ENCODE measurements at regions not wholly inside any gene's neighbourhood (a gene's known extent, or its start where the extent isn't known, plus 50 kb on each side); places are given as distances from the start of the nearest gene placed in this dataset.

- WGBS, result 70% methylated on average over 1 of the region's 1 CpG
- Histone ChIP-seq H3K27ac (ENCODE audit: low read length) (no peak overlapping the region), H3K27me3 (ENCODE audit: control insufficient read depth, insufficient read depth) (no peaks in the 10 kb centered on the region), H3K4me3 (ENCODE audit: low read length) (no peak overlapping the region), H3K4me1 (ENCODE audit: control insufficient read depth, insufficient read depth, low read length) (no peaks in the 10 kb centered on the region), H3K9me3 (ENCODE audit: control insufficient read depth, low read length) (no peaks in the 10 kb centered on the region)
- ATAC-seq (no peak), DNase-seq (no peak)
- intact Hi-C loops (cut with DNase I), result no loop called here
These were observed 74.5 kb upstream of the RFX8 start for GRCh38 chr2:101549371-101549770.

DNA sequence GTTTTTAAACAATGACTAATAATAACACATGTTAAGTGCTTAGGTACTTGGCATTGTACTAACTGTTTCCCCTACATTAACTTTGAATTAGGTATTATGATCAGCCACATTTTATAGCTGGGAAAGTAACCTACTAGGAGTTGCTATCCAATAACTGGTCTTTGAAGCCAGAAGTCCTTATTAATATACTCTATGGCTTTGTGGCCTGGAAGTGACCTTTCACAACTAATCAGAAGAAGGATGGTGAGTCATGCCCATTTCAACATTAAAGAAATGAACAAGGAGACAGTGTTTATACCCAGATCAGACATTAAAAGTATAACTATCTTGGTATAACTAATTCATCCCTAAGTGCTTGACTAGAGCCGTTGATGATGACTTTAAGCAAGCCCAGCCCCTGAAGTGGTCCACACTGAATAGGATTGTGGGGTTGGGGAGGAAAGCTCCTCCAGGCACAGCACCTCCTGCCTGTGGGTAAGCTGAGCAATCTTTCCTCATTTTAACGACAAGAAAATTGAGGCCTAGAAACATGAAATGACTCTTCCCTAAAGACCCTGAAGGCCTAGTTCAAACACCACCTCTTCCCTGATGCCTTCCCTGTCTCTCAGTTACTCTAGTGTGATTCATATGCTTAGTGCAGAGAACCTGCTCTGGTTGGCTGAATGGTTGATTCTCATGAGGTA lies 71.6 kb upstream of the RFX8 start:
- 87% methylated on average over 2 of the region's 2 CpGs for WGBS

DNA sequence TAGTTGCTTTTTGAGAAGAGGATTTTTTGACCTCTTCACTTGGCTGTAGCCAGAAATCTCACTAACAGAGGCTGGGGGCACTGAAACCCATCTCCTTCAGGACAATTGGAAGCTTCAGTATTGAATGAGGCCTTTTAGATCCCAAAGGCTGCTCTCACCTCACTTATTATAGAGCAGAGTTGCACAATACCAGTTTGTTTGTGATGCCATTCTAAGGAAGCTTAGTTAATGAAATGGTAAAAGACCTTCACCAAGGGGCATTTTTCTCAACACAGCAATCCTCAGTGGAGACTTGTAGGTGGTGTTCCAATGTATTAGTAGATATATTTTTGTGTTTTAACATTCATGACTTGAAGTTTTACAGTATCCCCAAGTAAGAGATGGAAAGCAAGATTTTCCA lies 71.0 kb upstream of the RFX8 start:
- Histone ChIP-seq H3K27me3 (ENCODE audit: control insufficient read depth, insufficient read depth) (no peaks in the 10 kb centered on the region), H3K4me1 (ENCODE audit: control insufficient read depth, insufficient read depth, low read length) (no peaks in the 10 kb centered on the region), H3K27ac (ENCODE audit: low read length) (no peak overlapping the region), H3K4me3 (ENCODE audit: low read length) (no peak overlapping the region), H3K9me3 (ENCODE audit: control insufficient read depth, low read length) (no peaks in the 10 kb centered on the region)
- intact Hi-C loops (cut with DNase I), result no loop called here
- no peak for DNase-seq
- ATAC-seq, result no peak

More for the DNA sequence above, 71.6 kb upstream of the RFX8 start:
- Histone ChIP-seq H3K4me3 (ENCODE audit: low read length) (no peak overlapping the region), H3K4me1 (ENCODE audit: control insufficient read depth, insufficient read depth, low read length) (no peaks in the 10 kb centered on the region), H3K27me3 (ENCODE audit: control insufficient read depth, insufficient read depth) (no peaks in the 10 kb centered on the region), H3K27ac (ENCODE audit: low read length) (no peak overlapping the region), H3K9me3 (ENCODE audit: control insufficient read depth, low read length) (no peaks in the 10 kb centered on the region)
- ATAC-seq (no peak), DNase-seq (no peak)
- intact Hi-C loops (cut with DNase I), result no loop called here

- ATAC-seq, result no peak
- 61% methylated on average over 3 of the region's 3 CpGs for WGBS
- Histone ChIP-seq H3K9me3 (ENCODE audit: control insufficient read depth, low read length) (no peaks in the 10 kb centered on the region), H3K27ac (ENCODE audit: low read length) (no peak overlapping the region), H3K4me3 (ENCODE audit: low read length) (no peak overlapping the region), H3K4me1 (ENCODE audit: control insufficient read depth, insufficient read depth, low read length) (no peaks in the 10 kb centered on the region), H3K27me3 (ENCODE audit: control insufficient read depth, insufficient read depth) (no peaks in the 10 kb centered on the region)
- DNase-seq, result no peak
- intact Hi-C loops (cut with DNase I), result no loop called here
These were observed 65.6 kb upstream of the RFX8 start for GRCh38 chr2:101540518-101540917.

GRCh38 chr2:101538076-101538475 lies 63.2 kb upstream of the RFX8 start:
- 70% methylated on average over 3 of the region's 3 CpGs for WGBS
- intact Hi-C loops (cut with DNase I), result no loop called here
- no peak overlapping the region for H3K4me3 ChIP-seq (ENCODE audit: low read length)
- H3K27me3 ChIP-seq (ENCODE audit: control insufficient read depth, insufficient read depth), result no peaks in the 10 kb centered on the region
- peaks cover 8% of the 10 kb centered on the region for H3K4me1 ChIP-seq (ENCODE audit: control insufficient read depth, insufficient read depth, low read length)
- DNase-seq, result no peak
- no peaks in the 10 kb centered on the region for H3K9me3 ChIP-seq (ENCODE audit: control insufficient read depth, low read length)
- H3K27ac ChIP-seq (ENCODE audit: low read length), result no peak overlapping the region
- ATAC-seq, result no peak

- Histone ChIP-seq H3K9me3 (ENCODE audit: control insufficient read depth, low read length) (no peaks in the 10 kb centered on the region), H3K4me1 (ENCODE audit: control insufficient read depth, insufficient read depth, low read length) (peaks cover 8% of the 10 kb centered on the region), H3K4me3 (ENCODE audit: low read length) (no peak overlapping the region), H3K27me3 (ENCODE audit: control insufficient read depth, insufficient read depth) (no peaks in the 10 kb centered on the region), H3K27ac (ENCODE audit: low read length) (peak overlapping the region; percentile 22)
- intact Hi-C loops (cut with DNase I), result no loop called here
- ATAC-seq (peak; percentile 65 to 87), DNase-seq (no peak)
- WGBS, result 33% methylated on average over 9 of the region's 9 CpGs
These were observed 59.3 kb upstream of the RFX8 start for GRCh38 chr2:101534149-101534611.

DNA sequence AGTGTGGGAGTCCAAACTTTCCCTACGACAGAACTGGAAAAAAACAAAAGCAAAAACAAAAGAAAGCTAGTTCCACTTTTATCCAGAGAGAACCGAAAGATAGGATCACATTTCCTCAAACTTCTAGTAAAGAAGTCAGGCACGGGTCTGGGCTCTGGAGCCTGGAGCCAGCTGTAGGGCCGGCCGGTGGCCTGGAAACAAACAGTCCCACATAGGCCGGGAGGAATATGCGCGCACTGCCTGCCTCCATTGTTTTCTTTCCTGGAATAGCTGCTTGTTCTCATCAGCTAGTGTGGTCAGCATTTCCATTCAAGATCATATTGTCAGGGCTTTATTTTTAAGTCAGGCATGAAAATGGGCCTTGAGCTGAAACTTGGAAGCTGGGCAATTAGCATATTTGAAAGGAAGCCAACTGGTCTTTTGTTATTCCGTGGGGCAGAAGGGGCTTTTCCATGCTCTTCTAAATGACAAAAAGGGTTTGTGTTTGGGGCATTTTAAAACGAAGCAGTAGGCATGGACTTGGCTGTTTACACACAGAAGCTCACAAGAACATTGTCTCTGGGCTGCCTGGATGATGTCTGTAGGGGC lies 58.7 kb upstream of the RFX8 start:
- WGBS, result 32% methylated on average over 10 of the region's 10 CpGs
- intact Hi-C loops (cut with DNase I), result no loop called here
- peak; percentile 50 to 71 (median 61) for DNase-seq

DNA sequence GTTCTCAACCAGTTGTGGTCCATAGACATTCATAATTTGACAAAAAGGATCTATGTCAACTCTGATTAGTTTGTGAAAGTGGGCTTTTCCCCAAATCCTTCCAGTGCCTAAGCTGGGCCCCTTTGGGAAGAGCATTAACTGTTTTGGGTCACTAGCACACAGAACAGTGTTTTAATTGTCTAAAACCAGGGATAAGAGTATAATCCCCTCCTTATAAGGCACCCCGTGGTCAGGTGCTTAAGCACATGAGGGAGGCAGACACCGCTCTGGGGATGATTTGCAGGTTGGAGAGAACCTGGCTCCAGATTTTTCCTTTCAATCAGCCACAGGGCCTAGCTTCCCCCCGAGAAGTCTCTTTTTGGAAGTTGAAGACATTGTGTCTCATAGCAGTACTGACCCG lies 53.6 kb upstream of the RFX8 start:
- 95% methylated on average over 4 of the region's 4 CpGs for WGBS
- Histone ChIP-seq H3K9me3 (ENCODE audit: control insufficient read depth, low read length) (no peaks in the 10 kb centered on the region), H3K27me3 (ENCODE audit: control insufficient read depth, insufficient read depth) (no peaks in the 10 kb centered on the region), H3K27ac (ENCODE audit: low read length) (no peak overlapping the region), H3K4me3 (ENCODE audit: low read length) (no peak overlapping the region), H3K4me1 (ENCODE audit: control insufficient read depth, insufficient read depth, low read length) (no peaks in the 10 kb centered on the region)
- intact Hi-C loops (cut with DNase I), result loop anchor here in 1 of 4 donors (10.0 kb wide), 1 partner anchor 166 kb away; the partner anchor contains the start of gene MAP4K4
- ATAC-seq, result no peak
- no peak for DNase-seq

More for the DNA sequence above, 58.7 kb upstream of the RFX8 start:
- peaks cover 8% of the 10 kb centered on the region for H3K4me1 ChIP-seq (ENCODE audit: control insufficient read depth, insufficient read depth, low read length)
- peak; percentile 83 to 97 for ATAC-seq
- H3K9me3 ChIP-seq (ENCODE audit: control insufficient read depth, low read length), result no peaks in the 10 kb centered on the region
- H3K4me3 ChIP-seq (ENCODE audit: low read length), result no peak overlapping the region
- H3K27ac ChIP-seq (ENCODE audit: low read length), result peak overlapping the region; percentile 22
- no peaks in the 10 kb centered on the region for H3K27me3 ChIP-seq (ENCODE audit: control insufficient read depth, insufficient read depth)

- H3K4me1 ChIP-seq (ENCODE audit: control insufficient read depth, insufficient read depth, low read length), result no peaks in the 10 kb centered on the region
- 84% methylated on average over 6 of the region's 6 CpGs for WGBS
- ATAC-seq (no peak), DNase-seq (no peak)
- intact Hi-C loops (cut with DNase I), result loop anchor here in 2 of 4 donors (5.0 to 10.0 kb wide), 2 partner anchors 170 to 307 kb away; partner anchors contain the start of gene MAP4K4 (in 1 of the 2)
- no peaks in the 10 kb centered on the region for H3K9me3 ChIP-seq (ENCODE audit: control insufficient read depth, low read length)
- no peak overlapping the region for H3K27ac ChIP-seq (ENCODE audit: low read length)
- H3K4me3 ChIP-seq (ENCODE audit: low read length), result no peak overlapping the region
- H3K27me3 ChIP-seq (ENCODE audit: control insufficient read depth, insufficient read depth), result no peaks in the 10 kb centered on the region
These were observed 50.0 kb upstream of the RFX8 start for GRCh38 chr2:101524806-101525430.
